Liver (tissue), 7 donors: ENCODE measurements at regions not wholly inside any gene's neighbourhood (a gene's known extent, or its start where the extent isn't known, plus 50 kb on each side); places are given as distances from the start of the nearest gene placed in this dataset.
A peak's percentile ranks its signal among the peaks of the same experiment; 100 is the strongest.

Source experiments
- DNase-seq: peaks from one replicate; pipeline ENCODE4 v3.0.0-alpha.2; 2017; ENCODE audit warnings: low spot score
- H3K27ac ChIP-seq, 2 donors: one replicate each; pipeline ENCODE4 v1.7.0; 2013; ENCODE audit warnings: inconsistent platforms in 2 of 2, low read length in 2 of 2, control low read depth in 1 of 2, low read depth in 1 of 2, mild to moderate bottlenecking in 1 of 2
- H3K27me3 ChIP-seq, 4 donors: one replicate each; pipeline versions ENCODE4 v1.6.1 to v1.7.0; 2013; ENCODE audit warnings: low read length in 3 of 4, inconsistent platforms in 1 of 4, mild to moderate bottlenecking in 1 of 4, moderate library complexity in 1 of 4; ENCODE audit not compliant: control insufficient read depth in 4 of 4, insufficient read depth in 4 of 4
- H3K36me3 ChIP-seq, 4 donors: one replicate each; pipeline versions ENCODE4 v1.6.1 to v1.7.0; 2013; ENCODE audit warnings: low read length in 3 of 4, mild to moderate bottlenecking in 3 of 4, low read depth in 1 of 4, moderate library complexity in 1 of 4; ENCODE audit not compliant: control insufficient read depth in 4 of 4, insufficient read depth in 3 of 4
- H3K4me1 ChIP-seq, 4 donors: one replicate each; pipeline versions ENCODE4 v1.6.1 to v1.7.0; 2013; ENCODE audit warnings: low read length in 3 of 4, mild to moderate bottlenecking in 3 of 4, moderate library complexity in 1 of 4; ENCODE audit not compliant: control insufficient read depth in 4 of 4, insufficient read depth in 4 of 4
- H3K4me3 ChIP-seq, 3 donors: one replicate each; pipeline versions ENCODE4 v1.6.1 to v1.7.0; 2013; ENCODE audit warnings: low read length in 3 of 3, control low read depth in 1 of 3, low read depth in 1 of 3, mild to moderate bottlenecking in 1 of 3
- H3K9ac ChIP-seq, 2 donors: one replicate each; pipeline ENCODE4 v1.7.0; 2013; ENCODE audit warnings: low read length in 2 of 2, mild to moderate bottlenecking in 2 of 2, moderate library complexity in 2 of 2, control low read depth in 1 of 2, low read depth in 1 of 2
- H3K9me3 ChIP-seq, 4 donors: one replicate each; pipeline versions ENCODE4 v1.6.1 to v1.7.0; 2013; ENCODE audit warnings: low read length in 3 of 4; ENCODE audit not compliant: control insufficient read depth in 4 of 4
- EGR1 ChIP-seq, 2 donors: IDR thresholded peaks; 2 replicates each; pipeline ENCODE4 v1.6.1; 2016 to 2018; ENCODE audit warnings: antibody characterized with exemption in 2 of 2, low read depth in 2 of 2
- FOXA1 ChIP-seq: IDR thresholded peaks from 2 replicates; pipeline ENCODE4 v1.6.1; 2016; ENCODE audit warnings: antibody characterized with exemption
- FOXA2 ChIP-seq: IDR thresholded peaks from 2 replicates; pipeline ENCODE4 v1.6.1; 2016; ENCODE audit warnings: antibody characterized with exemption
- GABPA ChIP-seq, 2 donors: IDR thresholded peaks in 1 of 2; conservative IDR thresholded peaks in 1 of 2; 2 replicates each; pipeline ENCODE4 v1.6.1; 2016; ENCODE audit warnings: antibody characterized with exemption in 2 of 2, mild to moderate bottlenecking in 1 of 2, moderate library complexity in 1 of 2
- HNF4A ChIP-seq, 2 donors: conservative IDR thresholded peaks; 2 replicates each; pipeline ENCODE4 v1.6.1; 2016; ENCODE audit warnings: antibody characterized with exemption in 2 of 2, mild to moderate bottlenecking in 2 of 2
- HNF4G ChIP-seq: IDR thresholded peaks from 2 replicates; pipeline ENCODE4 v1.6.1; 2016; ENCODE audit warnings: antibody characterized with exemption
- JUND ChIP-seq, 2 donors: IDR thresholded peaks; 2 replicates each; pipeline ENCODE4 v1.6.1; 2016; ENCODE audit warnings: antibody characterized with exemption in 2 of 2
- NR2F2 ChIP-seq: IDR thresholded peaks from 2 replicates; pipeline ENCODE4 v1.6.1; 2016; ENCODE audit warnings: antibody characterized with exemption
- RAD21 ChIP-seq, 2 donors: IDR thresholded peaks; 2 replicates each; pipeline ENCODE4 v1.6.1; 2016; ENCODE audit warnings: antibody characterized with exemption in 2 of 2, mild to moderate bottlenecking in 2 of 2
- RXRA ChIP-seq, 2 donors: IDR thresholded peaks; 2 replicates each; pipeline ENCODE4 v1.6.1; 2017 to 2018; ENCODE audit warnings: antibody characterized with exemption in 2 of 2, mild to moderate bottlenecking in 1 of 2
- SP1 ChIP-seq: IDR thresholded peaks from 2 replicates; pipeline ENCODE4 v1.6.1; 2018; ENCODE audit warnings: antibody characterized with exemption, mild to moderate bottlenecking
- TAF1 ChIP-seq: conservative IDR thresholded peaks from 2 replicates; pipeline ENCODE4 v1.6.1; 2016; ENCODE audit warnings: antibody characterized with exemption, mild to moderate bottlenecking
- WGBS: extraction: QIAGEN DNeasy Blood & Tissue Kit; methylation state at CpG from one replicate; pipeline ENCODE4 v1.1.7; 2013; 5-methylcytosine and 5-hydroxymethylcytosine counted together
- TF ChIP-seq, protein P1 (sequence below): IDR thresholded peaks from 2 replicates; pipeline ENCODE4 v1.6.1; 2016; ENCODE audit warnings: antibody characterized with exemption
- TF ChIP-seq, protein P2 (sequence below): IDR thresholded peaks from 2 replicates; pipeline ENCODE4 v1.6.1; 2016; ENCODE audit warnings: antibody characterized with exemption
- TF ChIP-seq, protein P3 (sequence below): IDR thresholded peaks from 2 replicates; pipeline ENCODE4 v1.6.1; 2016; ENCODE audit warnings: antibody characterized with exemption
- donor health status: healthy.
- donor health status: healthy.
- donor health status: healthy.
- donor health status: healthy.

DNA sequence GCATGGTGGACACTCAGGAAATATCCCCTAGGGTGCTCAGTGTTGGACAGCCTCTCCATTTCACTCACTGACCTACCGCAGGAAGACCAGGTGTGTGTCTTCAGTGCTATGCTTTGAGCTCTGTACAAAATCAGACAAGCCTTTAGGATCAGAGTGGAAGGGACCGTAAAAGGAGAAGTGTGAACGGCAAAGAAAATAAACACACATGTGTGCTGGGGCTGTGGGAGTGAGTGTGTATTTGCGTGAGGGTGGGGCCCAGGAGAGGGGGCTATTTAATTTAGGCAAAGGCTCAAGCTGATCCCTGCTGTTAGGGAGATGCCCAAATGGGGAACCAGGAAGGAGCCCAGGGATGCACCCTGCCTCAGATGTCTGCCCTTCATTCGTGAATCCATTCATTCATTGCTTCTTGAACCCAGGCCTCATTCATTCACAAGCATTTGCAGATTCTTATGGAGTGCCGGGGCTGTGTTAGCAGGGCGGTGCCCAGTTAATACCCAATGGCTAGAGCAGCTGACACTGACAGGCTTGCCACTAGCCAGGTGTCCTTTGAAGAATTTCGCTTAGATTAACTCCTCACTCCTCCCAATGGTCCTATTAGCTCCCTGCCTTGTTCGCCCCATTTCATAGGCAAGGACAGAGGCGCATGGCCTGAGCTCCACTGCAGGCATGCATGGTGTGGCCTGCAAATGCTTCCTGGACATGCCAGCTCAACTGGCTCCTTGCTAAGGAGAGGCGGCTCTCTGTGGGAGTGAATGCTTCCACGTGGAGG, 296.7 kb upstream of the FOXF1 start:
- Histone ChIP-seq H3K36me3 (no peaks in the 10 kb centered on the region), H3K27ac (no peak overlapping the region), H3K27me3 (no peaks in the 10 kb centered on the region), H3K9me3 (no peaks in the 10 kb centered on the region), H3K4me1 (no peaks in the 10 kb centered on the region), H3K9ac (no peak overlapping the region), H3K4me3 (no peak overlapping the region)
- DNase-seq: no peak
- 71% methylated on average over 12 of the region's 12 CpGs for whole genome bisulfite sequencing
- TF ChIP-seq, protein P1, sequence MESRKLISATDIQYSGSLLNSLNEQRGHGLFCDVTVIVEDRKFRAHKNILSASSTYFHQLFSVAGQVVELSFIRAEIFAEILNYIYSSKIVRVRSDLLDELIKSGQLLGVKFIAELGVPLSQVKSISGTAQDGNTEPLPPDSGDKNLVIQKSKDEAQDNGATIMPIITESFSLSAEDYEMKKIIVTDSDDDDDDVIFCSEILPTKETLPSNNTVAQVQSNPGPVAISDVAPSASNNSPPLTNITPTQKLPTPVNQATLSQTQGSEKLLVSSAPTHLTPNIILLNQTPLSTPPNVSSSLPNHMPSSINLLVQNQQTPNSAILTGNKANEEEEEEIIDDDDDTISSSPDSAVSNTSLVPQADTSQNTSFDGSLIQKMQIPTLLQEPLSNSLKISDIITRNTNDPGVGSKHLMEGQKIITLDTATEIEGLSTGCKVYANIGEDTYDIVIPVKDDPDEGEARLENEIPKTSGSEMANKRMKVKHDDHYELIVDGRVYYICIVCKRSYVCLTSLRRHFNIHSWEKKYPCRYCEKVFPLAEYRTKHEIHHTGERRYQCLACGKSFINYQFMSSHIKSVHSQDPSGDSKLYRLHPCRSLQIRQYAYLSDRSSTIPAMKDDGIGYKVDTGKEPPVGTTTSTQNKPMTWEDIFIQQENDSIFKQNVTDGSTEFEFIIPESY: no peak
- no peak for TF ChIP-seq HNF4A (conservative IDR thresholded peaks at IDR 0.05)
- TF ChIP-seq FOXA1: no peak
- TF ChIP-seq EGR1 (IDR thresholded peaks at IDR 0.05; ENCODE audit: low read depth in 2 of 2): no peak
- TF ChIP-seq RXRA (IDR thresholded peaks at IDR 0.05): no peak
- TF ChIP-seq, protein P2, sequence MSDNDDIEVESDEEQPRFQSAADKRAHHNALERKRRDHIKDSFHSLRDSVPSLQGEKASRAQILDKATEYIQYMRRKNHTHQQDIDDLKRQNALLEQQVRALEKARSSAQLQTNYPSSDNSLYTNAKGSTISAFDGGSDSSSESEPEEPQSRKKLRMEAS: no peak
- no peak for TF ChIP-seq FOXA2
- TF ChIP-seq JUND (IDR thresholded peaks at IDR 0.05): no peak
- TF ChIP-seq TAF1: no peak
- TF ChIP-seq, protein P3, sequence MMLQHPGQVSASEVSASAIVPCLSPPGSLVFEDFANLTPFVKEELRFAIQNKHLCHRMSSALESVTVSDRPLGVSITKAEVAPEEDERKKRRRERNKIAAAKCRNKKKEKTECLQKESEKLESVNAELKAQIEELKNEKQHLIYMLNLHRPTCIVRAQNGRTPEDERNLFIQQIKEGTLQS: no peak
- no peak for TF ChIP-seq SP1
- no peak for TF ChIP-seq HNF4G
- TF ChIP-seq GABPA (IDR thresholded peaks at IDR 0.05 in 1 of 2, conservative IDR thresholded peaks at IDR 0.05 in 1 of 2): no peak

DNA sequence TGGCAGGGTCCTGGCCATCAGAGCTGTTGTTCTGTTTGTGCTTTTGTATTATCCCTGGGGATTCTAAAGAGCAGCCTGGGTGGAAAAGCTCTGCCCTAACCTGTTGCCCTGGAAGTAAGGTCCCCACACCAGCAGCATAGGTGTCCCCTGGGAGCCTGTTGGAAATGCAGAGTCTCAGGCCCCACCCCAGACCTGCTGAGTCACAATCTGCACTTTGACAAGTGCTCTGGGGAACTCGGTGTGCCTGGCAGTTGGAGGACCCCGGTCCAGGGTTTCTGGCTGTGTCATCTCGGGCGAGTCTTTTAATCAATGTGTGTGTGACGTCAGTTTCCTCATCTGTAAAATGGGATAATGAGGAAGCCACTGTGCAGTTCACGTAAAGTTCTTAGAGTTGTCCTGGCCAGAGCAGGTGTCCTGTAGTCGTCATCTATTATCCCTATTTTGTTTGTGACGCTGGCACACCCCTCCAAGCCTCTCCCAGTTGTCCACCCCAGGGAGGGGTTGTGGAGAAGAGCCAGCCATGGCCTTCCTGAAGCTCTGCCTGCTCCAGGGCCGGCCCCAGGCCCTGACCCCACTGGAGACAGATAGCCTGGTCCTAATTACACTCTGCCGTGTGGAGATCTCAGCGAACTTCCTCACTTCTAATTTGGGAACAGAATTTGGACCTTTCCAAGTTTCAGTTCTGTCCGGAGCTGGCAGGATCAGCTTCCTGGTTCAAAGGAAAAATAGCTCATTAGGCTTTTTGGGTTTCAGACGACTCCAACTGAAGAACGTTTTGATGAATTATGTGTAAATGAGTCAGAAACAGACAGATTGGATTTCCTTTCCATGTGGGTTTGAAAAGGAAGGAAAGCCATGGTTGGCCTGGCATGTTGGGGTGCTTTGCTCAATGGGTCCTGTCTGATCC, 295.7 kb upstream of the FOXF1 start:
- Histone ChIP-seq H3K9ac (no peak overlapping the region), H3K9me3 (no peaks in the 10 kb centered on the region), H3K36me3 (no peaks in the 10 kb centered on the region), H3K27ac (peak overlapping the region; percentile 43 to 56), H3K27me3 (no peaks in the 10 kb centered on the region), H3K4me1 (no peaks in the 10 kb centered on the region), H3K4me3 (no peak overlapping the region)
- TF ChIP-seq SP1 (peak; percentile 32), RXRA (IDR thresholded peaks at IDR 0.05) (peak; percentile 35 to 38), RAD21 (IDR thresholded peaks at IDR 0.05) (peak in 1 of 2 donors; percentile 7), NR2F2 (peak; percentile 88)
- TF ChIP-seq, protein P2: peak; percentile 12
- TF ChIP-seq, protein P3: no peak
- DNase-seq: no peak
- WGBS: 55% methylated on average over 14 of the region's 14 CpGs
